Keratinocyte (primary cell): ENCODE measurements at regions not wholly inside any gene's neighbourhood (a gene's known extent, or its start where the extent isn't known, plus 50 kb on each side); places are given as distances from the start of the nearest gene placed in this dataset.

Experiments
- DNase-seq: peaks from one replicate; pipeline ENCODE4 v3.0.0-alpha.2; 2011; ENCODE audit warnings: low read depth, missing footprints, low spot score
- FAIRE-seq: peaks from 2 replicates; lab custom pipeline; 2011; peaks lifted over from hg19 to GRCh38; lab: Jason Lieb, UNC
- H2AFZ ChIP-seq: 2 replicates; pipeline ENCODE4 v1.6.0; 2012; ENCODE audit warnings: low read length, control low read depth, inconsistent platforms; ENCODE audit not compliant: control insufficient read depth
- H3K27ac ChIP-seq: 2 replicates; pipeline ENCODE4 v1.5.1; 2011; ENCODE audit warnings: low read length; ENCODE audit not compliant: control insufficient read depth, insufficient read depth
- H3K27me3 ChIP-seq: 3 replicates; pipeline ENCODE4 v1.6.0; 2011; ENCODE audit warnings: low read length; ENCODE audit not compliant: control insufficient read depth, insufficient read depth; ENCODE audit errors: extremely low read depth
- H3K36me3 ChIP-seq, 2 experiments: 2 replicates in 1 of 2; 3 replicates in 1 of 2; pipeline ENCODE4 v1.5.1; 2011; ENCODE audit warnings: low read length in 2 of 2, mild to moderate bottlenecking in 1 of 2; ENCODE audit not compliant: control insufficient read depth in 2 of 2, insufficient read depth in 2 of 2; ENCODE audit errors: extremely low read depth in 1 of 2
- H3K4me1 ChIP-seq: 3 replicates; pipeline ENCODE4 v1.5.1; 2011; ENCODE audit warnings: low read length; ENCODE audit not compliant: control insufficient read depth, insufficient read depth; ENCODE audit errors: extremely low read depth
- H3K4me2 ChIP-seq: 3 replicates; pipeline ENCODE4 v1.6.0; 2011; ENCODE audit warnings: low read depth, low read length; ENCODE audit not compliant: control insufficient read depth, insufficient read depth; ENCODE audit errors: extremely low read depth
- H3K4me3 ChIP-seq, 3 experiments: fragments of 200-600 bp in 1 of 3; sonication (generic) in 1 of 3; 2 replicates in 2 of 3; 3 replicates in 1 of 3; pipeline ENCODE4 v1.5.1; 2011 to 2016; ENCODE audit warnings: low read length in 3 of 3, mild to moderate bottlenecking in 3 of 3, control low read depth in 2 of 3, inconsistent platforms in 1 of 3, low read depth in 1 of 3, mixed read lengths in 1 of 3, mixed run types in 1 of 3, moderate library complexity in 1 of 3; ENCODE audit not compliant: control insufficient read depth in 2 of 3, insufficient read depth in 2 of 3; ENCODE audit errors: extremely low read depth in 1 of 3
- H3K79me2 ChIP-seq: 2 replicates; pipeline ENCODE4 v1.6.0; 2012; ENCODE audit warnings: low read length; ENCODE audit not compliant: control insufficient read depth, insufficient read depth
- H3K9ac ChIP-seq: 3 replicates; pipeline ENCODE4 v1.6.0; 2011; ENCODE audit warnings: low read length; ENCODE audit not compliant: control insufficient read depth, insufficient read depth; ENCODE audit errors: extremely low read depth
- H3K9me1 ChIP-seq: 3 replicates; pipeline ENCODE4 v1.6.0; 2011; ENCODE audit warnings: low read length; ENCODE audit not compliant: control insufficient read depth, insufficient read depth; ENCODE audit errors: extremely low read depth
- H3K9me3 ChIP-seq: 2 replicates; pipeline ENCODE4 v1.5.1; 2012; ENCODE audit warnings: low read depth, low read length; ENCODE audit not compliant: control insufficient read depth
- H4K20me1 ChIP-seq: 3 replicates; pipeline ENCODE4 v1.6.0; 2011; ENCODE audit warnings: low read length; ENCODE audit not compliant: control insufficient read depth, insufficient read depth; ENCODE audit errors: extremely low read depth
- EZH2 ChIP-seq: IDR thresholded peaks from one replicate; pipeline ENCODE4 v1.6.1; 2012; ENCODE audit warnings: inconsistent platforms, mild to moderate bottlenecking, low read length, moderate library complexity
- dilution Hi-C: fragments of 300-500 bp; cut with MboI; formaldehyde crosslinking; loops from one replicate; pipeline ENCODE4 v1.7.0; 2020; ENCODE audit warnings: low sequenced_read_pairs; ENCODE audit not compliant: extremely low pct_ligation_motif_present
- TF ChIP-seq, protein P1 (sequence below), 3 experiments: IDR thresholded peaks in 1 of 3; conservative IDR thresholded peaks in 1 of 3; optimal IDR thresholded peaks in 1 of 3; 2 replicates in 2 of 3; 3 replicates in 1 of 3; pipeline versions ENCODE3 to v1.5.1; 2011; ENCODE audit warnings: low read length in 3 of 3, mild to moderate bottlenecking in 3 of 3, moderate library complexity in 2 of 3, control low read depth in 1 of 3, inconsistent platforms in 1 of 3; ENCODE audit not compliant: insufficient read depth in 2 of 3; ENCODE audit errors: extremely low read depth in 1 of 3

DNA sequence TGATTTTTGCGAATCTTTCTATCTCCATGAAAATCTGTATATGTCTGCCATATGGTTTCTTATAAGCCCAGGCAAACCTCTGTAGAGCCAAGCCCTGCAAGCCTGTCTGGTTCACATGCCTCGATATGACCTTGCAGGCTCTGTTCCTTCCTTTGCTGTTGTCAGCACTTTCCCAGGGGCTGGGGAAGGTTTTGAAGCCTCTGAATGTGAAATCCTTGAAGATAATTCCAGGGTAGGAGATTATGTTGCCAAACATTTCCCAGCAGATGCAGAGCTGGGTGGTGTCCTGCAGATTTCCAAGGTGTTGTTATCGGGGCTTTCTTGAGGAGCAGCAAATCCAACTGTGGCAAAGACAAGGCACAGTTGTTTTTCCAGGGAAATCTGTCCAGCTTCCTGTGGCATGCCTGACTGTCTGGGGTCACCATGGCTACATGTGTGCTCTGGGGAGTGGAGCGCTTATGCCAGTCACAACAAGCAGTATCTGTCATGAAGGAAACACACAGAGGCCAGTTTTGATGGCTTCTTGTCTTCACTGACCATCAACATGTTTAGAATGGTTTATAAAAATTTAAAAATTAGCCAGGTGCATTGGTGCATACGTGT is 60.7 kb upstream of the RPS23 start:
- no peak overlapping the region for H2AFZ ChIP-seq
- no peak overlapping the region for H3K27ac ChIP-seq
- no peaks in the 10 kb centered on the region for H3K4me1 ChIP-seq
- no peak overlapping the region for H3K4me2 ChIP-seq
- no peak overlapping the region for H3K4me3 ChIP-seq
- DNase-seq, result no peak
- no peak for FAIRE-seq
- no peak overlapping the region for H3K9ac ChIP-seq
- no peaks in the 10 kb centered on the region for H4K20me1 ChIP-seq
- dilution Hi-C loops, result no loop called here
- no peaks in the 10 kb centered on the region for H3K27me3 ChIP-seq
- no peaks in the 10 kb centered on the region for H3K79me2 ChIP-seq
- TF ChIP-seq, protein P1, sequence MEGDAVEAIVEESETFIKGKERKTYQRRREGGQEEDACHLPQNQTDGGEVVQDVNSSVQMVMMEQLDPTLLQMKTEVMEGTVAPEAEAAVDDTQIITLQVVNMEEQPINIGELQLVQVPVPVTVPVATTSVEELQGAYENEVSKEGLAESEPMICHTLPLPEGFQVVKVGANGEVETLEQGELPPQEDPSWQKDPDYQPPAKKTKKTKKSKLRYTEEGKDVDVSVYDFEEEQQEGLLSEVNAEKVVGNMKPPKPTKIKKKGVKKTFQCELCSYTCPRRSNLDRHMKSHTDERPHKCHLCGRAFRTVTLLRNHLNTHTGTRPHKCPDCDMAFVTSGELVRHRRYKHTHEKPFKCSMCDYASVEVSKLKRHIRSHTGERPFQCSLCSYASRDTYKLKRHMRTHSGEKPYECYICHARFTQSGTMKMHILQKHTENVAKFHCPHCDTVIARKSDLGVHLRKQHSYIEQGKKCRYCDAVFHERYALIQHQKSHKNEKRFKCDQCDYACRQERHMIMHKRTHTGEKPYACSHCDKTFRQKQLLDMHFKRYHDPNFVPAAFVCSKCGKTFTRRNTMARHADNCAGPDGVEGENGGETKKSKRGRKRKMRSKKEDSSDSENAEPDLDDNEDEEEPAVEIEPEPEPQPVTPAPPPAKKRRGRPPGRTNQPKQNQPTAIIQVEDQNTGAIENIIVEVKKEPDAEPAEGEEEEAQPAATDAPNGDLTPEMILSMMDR (optimal IDR thresholded peaks at IDR 0.05 in 1 of 3, IDR thresholded peaks at IDR 0.05 in 1 of 3, conservative IDR thresholded peaks at IDR 0.05 in 1 of 3; ENCODE audit: extremely low read depth in 1 of 3, insufficient read depth in 2 of 3, low read length in 3 of 3), result no peak
- no peak for TF ChIP-seq EZH2
- H3K36me3 ChIP-seq, result no peaks in the 10 kb centered on the region
- H3K9me1 ChIP-seq, result no peaks in the 10 kb centered on the region
- H3K9me3 ChIP-seq, result no peaks in the 10 kb centered on the region

DNA sequence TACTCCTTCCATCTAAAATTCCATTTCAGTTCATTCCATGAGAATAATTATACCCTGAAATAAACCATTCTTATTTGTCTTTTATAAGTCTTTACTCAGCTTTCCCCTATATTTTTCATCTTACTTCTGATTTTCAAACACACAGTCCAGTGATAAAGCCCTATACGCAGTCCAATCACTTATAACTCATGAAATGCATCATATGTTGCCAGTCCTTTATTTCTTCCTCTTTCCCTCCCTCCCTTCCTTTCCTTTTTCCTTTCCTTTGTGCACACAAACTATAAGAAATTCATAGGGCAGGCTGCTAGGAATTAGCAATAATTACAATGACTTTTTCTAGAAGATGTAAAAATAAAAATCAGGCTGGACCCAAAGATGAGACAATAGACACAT is 58.8 kb upstream of the RPS23 start:
- TF ChIP-seq EZH2, result no peak
- TF ChIP-seq, protein P1 (optimal IDR thresholded peaks at IDR 0.05 in 1 of 3, IDR thresholded peaks at IDR 0.05 in 1 of 3, conservative IDR thresholded peaks at IDR 0.05 in 1 of 3; ENCODE audit: extremely low read depth in 1 of 3, insufficient read depth in 2 of 3, low read length in 3 of 3), result no peak
- dilution Hi-C loops, result no loop called here
- H3K9me3 ChIP-seq, result no peaks in the 10 kb centered on the region
- no peaks in the 10 kb centered on the region for H3K4me1 ChIP-seq
- H4K20me1 ChIP-seq, result no peaks in the 10 kb centered on the region
- H3K79me2 ChIP-seq, result no peaks in the 10 kb centered on the region
- DNase-seq, result no peak
- H3K4me2 ChIP-seq, result no peak overlapping the region
- H3K9ac ChIP-seq, result no peak overlapping the region
- FAIRE-seq, result no peak
- H3K27me3 ChIP-seq, result no peaks in the 10 kb centered on the region
- no peaks in the 10 kb centered on the region for H3K36me3 ChIP-seq
- no peaks in the 10 kb centered on the region for H3K9me1 ChIP-seq
- H3K27ac ChIP-seq, result no peak overlapping the region
- no peak overlapping the region for H3K4me3 ChIP-seq
- no peak overlapping the region for H2AFZ ChIP-seq
